MM.1S (cell line): ENCODE measurements at regions not wholly inside any gene's neighbourhood (a gene's known extent, or its start where the extent isn't known, plus 50 kb on each side); places are given as distances from the start of the nearest gene placed in this dataset.
"Not testable (repeated sequence)": the region's sequence is repeated elsewhere in the genome, so short reads cannot be mapped to it uniquely, and the experiment has no call there.

Source experiments
- CTCF ChIP-seq: fragments of 300-600 bp; sonication (generic); IDR thresholded peaks from 2 replicates; pipeline ENCODE4 v1.5.1; 2016; ENCODE audit warnings: antibody characterized with exemption, low read length, mixed read lengths
- EZH2 ChIP-seq: fragments of 300-600 bp; sonication (generic); optimal IDR thresholded peaks from 2 replicates; pipeline ENCODE3; 2017; ENCODE audit warnings: low read depth, mild to moderate bottlenecking, antibody characterized with exemption, low read length, mixed read lengths
- EZH2phosphoT487 ChIP-seq: fragments of 300-600 bp; sonication (generic); IDR thresholded peaks from 2 replicates; pipeline ENCODE4 v1.6.1; 2018; ENCODE audit warnings: antibody characterized with exemption, low read length

- not testable (repeated sequence) for TF ChIP-seq CTCF, EZH2, EZH2phosphoT487
Observed at GRCh38 chr4:131762234-131762633, 1386.9 kb upstream of the PCDH10 start.
